HG03575 (cell line): ENCODE measurements at regions not wholly inside any gene's neighbourhood (a gene's known extent, or its start where the extent isn't known, plus 50 kb on each side); places are given as distances from the start of the nearest gene placed in this dataset.

Experiments
- ATAC-seq: cut with Tn5 transposase; IDR thresholded peaks from one replicate; pipeline ENCODE4 v1.9.1; 2021; ENCODE audit not compliant: unreplicated experiment, insufficient number of reproducible peaks, low FRiP score; ENCODE audit errors: extremely low read depth

- ATAC-seq = no peak
Observed at GRCh38 chr11:115944596-115944995, 440.4 kb upstream of the CADM1 start.

- no peak for ATAC-seq
Observed at GRCh38 chr11:115942011-115942410, 437.8 kb upstream of the CADM1 start.

- no peak for ATAC-seq
Observed at GRCh38 chr11:115941481-115941993, 437.3 kb upstream of the CADM1 start.

GRCh38 chr11:115941044-115941443, 436.8 kb upstream of the CADM1 start:
- ATAC-seq = no peak

GRCh38 chr11:115939731-115940421, 435.7 kb upstream of the CADM1 start:
- ATAC-seq = no peak

GRCh38 chr11:115939104-115939730, 435.0 kb upstream of the CADM1 start:
- no peak for ATAC-seq

- ATAC-seq = no peak
Observed at GRCh38 chr11:115933564-115933963, 429.3 kb upstream of the CADM1 start.

- ATAC-seq = no peak
Observed at GRCh38 chr11:115931548-115932083, 427.4 kb upstream of the CADM1 start.

- no peak for ATAC-seq
Observed at GRCh38 chr11:115930886-115931547, 426.8 kb upstream of the CADM1 start.

GRCh38 chr11:115930291-115930690, 426.1 kb upstream of the CADM1 start:
- ATAC-seq = no peak

- no peak for ATAC-seq
Observed at GRCh38 chr11:115929618-115930129, 425.5 kb upstream of the CADM1 start.

- no peak for ATAC-seq
Observed at GRCh38 chr11:115928811-115929210, 424.6 kb upstream of the CADM1 start.

GRCh38 chr11:115927823-115928329, 423.7 kb upstream of the CADM1 start:
- no peak for ATAC-seq

GRCh38 chr11:115926601-115927000, 422.4 kb upstream of the CADM1 start:
- ATAC-seq = no peak

GRCh38 chr11:115926138-115926537, 421.9 kb upstream of the CADM1 start:
- ATAC-seq = no peak

- no peak for ATAC-seq
Observed at GRCh38 chr11:115925568-115926090, 421.4 kb upstream of the CADM1 start.

- peak; percentile 73 for ATAC-seq
Observed at GRCh38 chr11:115924744-115925567, 420.7 kb upstream of the CADM1 start.

- no peak for ATAC-seq
Observed at GRCh38 chr11:115922876-115923275, 418.7 kb upstream of the CADM1 start.
